ENCODE measurements at regions not wholly inside any gene's neighbourhood (a gene's known extent, or its start where the extent isn't known, plus 50 kb on each side); places are given as distances from the start of the nearest gene placed in this dataset.

- Histone ChIP-seq H3K27me3 (no peaks in the 10 kb centered on the region), H3K36me3 (no peaks in the 10 kb centered on the region), H3K4me1 (peaks cover 0 to 16% of the 10 kb centered on the region in 2 donors), H3K4me3 (replicated peaks in 1 of 3) (no peak overlapping the region), H3K9me3 (no peaks in the 10 kb centered on the region), H3K27ac (no peak overlapping the region)
- intact Hi-C loops (cut with DNase I) = no loop called here
- no peak for TF ChIP-seq POLR2A (IDR thresholded peaks at IDR 0.05)
- TF ChIP-seq CTCF (IDR thresholded peaks at IDR 0.05) = no peak
- no peak for DNase-seq
- WGBS, 2 donors = 73 to 85% methylated on average over 3 of the region's 3 CpGs
These were observed 293.3 kb upstream of the TBL1XR1 start for GRCh38 chr3:177490626-177491025.

GRCh38 chr3:177491296-177492032, 294.2 kb upstream of the TBL1XR1 start:
- 45 to 71% methylated on average over 7 of the region's 7 CpGs for WGBS, 2 donors
- peaks cover 0 to 16% of the 10 kb centered on the region in 2 donors for H3K4me1 ChIP-seq
- H3K27ac ChIP-seq = no peak overlapping the region
- TF ChIP-seq POLR2A (IDR thresholded peaks at IDR 0.05) (no peak), CTCF (IDR thresholded peaks at IDR 0.05) (no peak)
- H3K4me3 ChIP-seq (replicated peaks in 1 of 3) = no peak overlapping the region
- H3K27me3 ChIP-seq = no peaks in the 10 kb centered on the region
- H3K36me3 ChIP-seq = no peaks in the 10 kb centered on the region
- intact Hi-C loops (cut with DNase I) = no loop called here
- no peaks in the 10 kb centered on the region for H3K9me3 ChIP-seq
- no peak for DNase-seq

GRCh38 chr3:177493091-177493490, 295.8 kb upstream of the TBL1XR1 start:
- intact Hi-C loops (cut with DNase I) = no loop called here
- Histone ChIP-seq H3K27me3 (no peaks in the 10 kb centered on the region), H3K27ac (no peak overlapping the region), H3K4me1 (peaks cover 0 to 18% of the 10 kb centered on the region in 2 donors), H3K36me3 (no peaks in the 10 kb centered on the region), H3K9me3 (no peaks in the 10 kb centered on the region), H3K4me3 (replicated peaks in 1 of 3) (no peak overlapping the region)
- WGBS, 2 donors = 89 to 91% methylated on average over 2 of the region's 2 CpGs
- TF ChIP-seq POLR2A (IDR thresholded peaks at IDR 0.05) (no peak), CTCF (IDR thresholded peaks at IDR 0.05) (no peak)
- DNase-seq = no peak

- H3K4me1 ChIP-seq = peaks cover 0 to 20% of the 10 kb centered on the region in 2 donors
- no peak for DNase-seq
- 95% methylated on average over 3 of the region's 3 CpGs for WGBS, 2 donors
- no peak overlapping the region for H3K4me3 ChIP-seq (replicated peaks in 1 of 3)
- TF ChIP-seq POLR2A (IDR thresholded peaks at IDR 0.05) (no peak), CTCF (IDR thresholded peaks at IDR 0.05) (no peak)
- H3K9me3 ChIP-seq = no peaks in the 10 kb centered on the region
- intact Hi-C loops (cut with DNase I) = no loop called here
- no peak overlapping the region for H3K27ac ChIP-seq
- no peaks in the 10 kb centered on the region for H3K27me3 ChIP-seq
- no peaks in the 10 kb centered on the region for H3K36me3 ChIP-seq
These were observed 296.9 kb upstream of the TBL1XR1 start for GRCh38 chr3:177494216-177494615.

- peaks cover 0 to 16% of the 10 kb centered on the region in 2 donors for H3K4me1 ChIP-seq
- no peaks in the 10 kb centered on the region for H3K9me3 ChIP-seq
- no peak for DNase-seq
- no peaks in the 10 kb centered on the region for H3K36me3 ChIP-seq
- H3K27me3 ChIP-seq = no peaks in the 10 kb centered on the region
- TF ChIP-seq CTCF (IDR thresholded peaks at IDR 0.05) (no peak), POLR2A (IDR thresholded peaks at IDR 0.05) (no peak)
- intact Hi-C loops (cut with DNase I) = no loop called here
- H3K4me3 ChIP-seq (replicated peaks in 1 of 3) = no peak overlapping the region
- H3K27ac ChIP-seq = no peak overlapping the region
These were observed 298.3 kb upstream of the TBL1XR1 start for GRCh38 chr3:177495566-177495965.

Data from thyroid gland (tissue), 4 donors.